Body of pancreas (tissue), 4 donors: ENCODE measurements at regions not wholly inside any gene's neighbourhood (a gene's known extent, or its start where the extent isn't known, plus 50 kb on each side); places are given as distances from the start of the nearest gene placed in this dataset.

Source experiments
- CTCF ChIP-seq, 7 experiments: fragments of 450-650 bp in 4 of 7; fragments of 200-600 bp in 3 of 7; sonication (generic) in 3 of 7; IDR thresholded peaks; one replicate each; pipeline ENCODE4 v1.5.1; 2016 to 2019; ENCODE audit warnings: antibody characterized with exemption in 7 of 7
- POLR2A ChIP-seq, 3 donors: fragments of 450-650 bp; IDR thresholded peaks; one replicate each; pipeline ENCODE4 v1.6.1; 2016; ENCODE audit warnings: antibody characterized with exemption in 3 of 3, mild to moderate bottlenecking in 2 of 3

DNA sequence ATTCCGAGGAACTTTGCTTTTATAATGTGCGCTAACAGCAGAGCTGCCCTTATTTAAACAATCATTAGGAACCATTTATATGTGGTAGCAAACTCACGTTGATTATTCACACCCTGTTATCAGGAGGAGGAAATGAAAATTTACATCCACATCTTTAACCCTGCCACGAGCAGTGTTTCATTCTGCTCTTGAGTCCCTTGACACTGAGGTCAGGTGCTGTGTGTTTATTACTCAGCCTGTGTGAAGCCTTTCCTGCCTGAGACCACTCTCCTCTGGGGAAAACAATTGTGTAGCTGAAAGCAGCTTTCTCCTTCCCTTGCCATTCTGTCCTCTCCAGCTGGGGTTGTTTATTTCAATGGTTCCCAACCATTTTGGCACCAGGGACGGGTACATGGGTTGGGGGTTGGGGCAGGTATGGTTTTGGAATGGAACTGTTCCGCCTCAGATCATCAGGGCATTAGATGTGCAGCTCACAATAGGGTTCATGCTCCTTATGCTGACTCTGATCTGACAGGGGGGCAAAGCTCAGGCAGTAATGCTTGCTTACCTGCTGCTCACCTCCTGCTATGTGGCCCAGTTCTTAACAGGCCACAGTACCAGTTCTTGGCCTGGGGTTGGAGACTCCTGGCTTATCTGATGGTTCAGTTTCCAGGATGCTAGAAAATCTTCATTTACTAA is 651.1 kb downstream of the TDRD15 start:
- no peak for TF ChIP-seq CTCF (IDR thresholded peaks at IDR 0.05)
- no peak for TF ChIP-seq POLR2A (IDR thresholded peaks at IDR 0.05)
